ENCODE measurements at regions not wholly inside any gene's neighbourhood (a gene's known extent, or its start where the extent isn't known, plus 50 kb on each side); places are given as distances from the start of the nearest gene placed in this dataset.
A peak's percentile ranks its signal among the peaks of the same experiment; 100 is the strongest.

- peaks cover 1% of the 10 kb centered on the region for H3K9me3 Mint-ChIP-seq
- no peak overlapping the region for H3K4me3 Mint-ChIP-seq
- peaks cover 11% of the 10 kb centered on the region for H3K4me1 ChIP-seq
- H3K79me2 ChIP-seq (ENCODE audit: low read depth): no peaks in the 10 kb centered on the region
- TF ChIP-seq EZH2 (IDR thresholded peaks at IDR 0.05): no peak
- peak; percentile 62 for TF ChIP-seq CTCF (IDR thresholded peaks at IDR 0.05)
- H3K27ac ChIP-seq: no peak overlapping the region
- no peak overlapping the region for H3K27ac Mint-ChIP-seq
- no peak overlapping the region for H2AFZ ChIP-seq (replicated peaks)
- no peaks in the 10 kb centered on the region for H3K36me3 Mint-ChIP-seq
- peaks cover 27% of the 10 kb centered on the region for H3K4me1 Mint-ChIP-seq
- H3K4me3 ChIP-seq: no peak overlapping the region
- H3K4me2 ChIP-seq: no peak overlapping the region
- no peaks in the 10 kb centered on the region for H3F3A ChIP-seq (ENCODE audit: low read depth)
- no peaks in the 10 kb centered on the region for H3K9me3 ChIP-seq (ENCODE audit: low read depth)
- no peaks in the 10 kb centered on the region for H3K36me3 ChIP-seq
- no peaks in the 10 kb centered on the region for H3K27me3 ChIP-seq
- H4K20me1 ChIP-seq (ENCODE audit: low read depth): no peaks in the 10 kb centered on the region
- peak; percentile 52 for DNase-seq (ENCODE audit: low spot score)
- no peak overlapping the region for H3K9ac ChIP-seq
- H3K27me3 Mint-ChIP-seq (ENCODE audit: insufficient read depth, low read depth): peaks cover 10% of the 10 kb centered on the region
Measured at GRCh38 chr22:44369293-44369661, 56.5 kb upstream of the SHISAL1 start.

GRCh38 chr22:44368611-44369292 is 56.0 kb upstream of the SHISAL1 start:
- Histone ChIP-seq H3K27me3 (no peaks in the 10 kb centered on the region), H3K36me3 (no peaks in the 10 kb centered on the region), H3K27ac (no peak overlapping the region), H3K9me3 (ENCODE audit: low read depth) (no peaks in the 10 kb centered on the region), H3K4me1 (peaks cover 12% of the 10 kb centered on the region), H3K4me3 (no peak overlapping the region), H3K4me2 (no peak overlapping the region), H3K9ac (no peak overlapping the region), H3F3A (ENCODE audit: low read depth) (no peaks in the 10 kb centered on the region), H4K20me1 (ENCODE audit: low read depth) (no peaks in the 10 kb centered on the region), H2AFZ (replicated peaks) (no peak overlapping the region), H3K79me2 (ENCODE audit: low read depth) (no peaks in the 10 kb centered on the region)
- TF ChIP-seq EZH2 (IDR thresholded peaks at IDR 0.05): no peak
- no peak for TF ChIP-seq CTCF (IDR thresholded peaks at IDR 0.05)
- TF ChIP-seq EZH2phosphoT487 (IDR thresholded peaks at IDR 0.05): no peak
- no peak for DNase-seq (ENCODE audit: low spot score)
- Mint-ChIP-seq H3K36me3 (no peaks in the 10 kb centered on the region), H3K9me3 (no peaks in the 10 kb centered on the region), H3K4me3 (no peak overlapping the region), H3K27ac (no peak overlapping the region), H3K4me1 (peaks cover 30% of the 10 kb centered on the region), H3K27me3 (ENCODE audit: insufficient read depth, low read depth) (peaks cover 9% of the 10 kb centered on the region)

GRCh38 chr22:44366372-44367300 is 53.9 kb upstream of the SHISAL1 start:
- TF ChIP-seq EZH2phosphoT487 (IDR thresholded peaks at IDR 0.05) (no peak), EZH2 (IDR thresholded peaks at IDR 0.05) (no peak), CTCF (IDR thresholded peaks at IDR 0.05) (no peak)
- H3F3A ChIP-seq (ENCODE audit: low read depth): no peaks in the 10 kb centered on the region
- no peak overlapping the region for H3K27ac ChIP-seq
- H3K4me3 ChIP-seq: no peak overlapping the region
- Mint-ChIP-seq H3K4me1 (peaks cover 30% of the 10 kb centered on the region), H3K27ac (peak overlapping the region; percentile 30), H3K9me3 (no peaks in the 10 kb centered on the region), H3K27me3 (ENCODE audit: insufficient read depth, low read depth) (peaks cover 9% of the 10 kb centered on the region), H3K4me3 (no peak overlapping the region), H3K36me3 (no peaks in the 10 kb centered on the region)
- H3K9me3 ChIP-seq (ENCODE audit: low read depth): no peaks in the 10 kb centered on the region
- no peaks in the 10 kb centered on the region for H3K79me2 ChIP-seq (ENCODE audit: low read depth)
- H3K36me3 ChIP-seq: no peaks in the 10 kb centered on the region
- no peak overlapping the region for H2AFZ ChIP-seq (replicated peaks)
- DNase-seq (ENCODE audit: low spot score): no peak
- no peaks in the 10 kb centered on the region for H4K20me1 ChIP-seq (ENCODE audit: low read depth)
- no peak overlapping the region for H3K4me2 ChIP-seq
- no peaks in the 10 kb centered on the region for H3K27me3 ChIP-seq
- no peak overlapping the region for H3K9ac ChIP-seq
- H3K4me1 ChIP-seq: peaks cover 12% of the 10 kb centered on the region

All from neural progenitor cell (in vitro differentiated cells).